HG03571 (cell line): ENCODE measurements at regions not wholly inside any gene's neighbourhood (a gene's known extent, or its start where the extent isn't known, plus 50 kb on each side); places are given as distances from the start of the nearest gene placed in this dataset.
"Not testable (repeated sequence)": the region's sequence is repeated elsewhere in the genome, so short reads cannot be mapped to it uniquely, and the experiment has no call there.

Experiments used
- ATAC-seq: cut with Tn5 transposase; IDR thresholded peaks from one replicate; pipeline ENCODE4 v1.9.1; 2021; ENCODE audit not compliant: unreplicated experiment

DNA sequence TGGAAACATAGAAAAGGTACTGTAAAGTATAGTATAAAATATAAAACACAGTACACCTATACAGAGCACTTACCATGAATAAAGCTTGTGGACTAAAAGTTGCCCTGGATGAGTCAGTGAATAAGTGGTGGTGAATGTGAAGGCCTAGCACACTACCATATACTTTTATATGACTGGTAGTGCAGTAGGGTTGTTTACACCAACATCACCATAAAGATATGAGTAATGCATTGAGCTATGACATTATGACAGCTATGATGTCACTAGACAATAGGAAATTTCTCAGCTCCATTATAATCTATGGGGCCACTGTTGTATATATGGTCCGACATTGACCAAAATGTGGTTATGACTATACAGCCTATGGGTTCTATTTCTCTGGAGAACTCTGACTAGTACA, 291.8 kb upstream of the ACTBL2 start:
- no peak for ATAC-seq

DNA sequence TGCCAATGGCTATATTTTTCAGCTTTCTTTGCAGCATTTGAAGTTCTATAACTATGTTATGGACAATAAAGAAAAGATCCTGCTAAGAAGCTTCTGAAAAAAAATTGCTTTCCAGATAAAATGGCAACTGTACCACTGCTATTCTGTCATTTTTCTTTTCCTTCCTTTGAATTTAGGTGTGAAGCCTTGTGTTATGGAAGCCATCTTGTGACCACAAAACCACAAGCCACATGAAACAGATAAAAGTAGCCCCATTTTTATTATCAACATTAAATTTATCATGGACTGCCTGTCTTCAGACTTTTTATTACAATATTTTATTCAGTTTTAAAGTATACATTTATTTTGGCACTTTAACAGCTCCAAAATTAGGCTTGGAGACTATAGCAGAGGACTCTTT, 289.9 kb upstream of the ACTBL2 start:
- ATAC-seq = no peak

DNA sequence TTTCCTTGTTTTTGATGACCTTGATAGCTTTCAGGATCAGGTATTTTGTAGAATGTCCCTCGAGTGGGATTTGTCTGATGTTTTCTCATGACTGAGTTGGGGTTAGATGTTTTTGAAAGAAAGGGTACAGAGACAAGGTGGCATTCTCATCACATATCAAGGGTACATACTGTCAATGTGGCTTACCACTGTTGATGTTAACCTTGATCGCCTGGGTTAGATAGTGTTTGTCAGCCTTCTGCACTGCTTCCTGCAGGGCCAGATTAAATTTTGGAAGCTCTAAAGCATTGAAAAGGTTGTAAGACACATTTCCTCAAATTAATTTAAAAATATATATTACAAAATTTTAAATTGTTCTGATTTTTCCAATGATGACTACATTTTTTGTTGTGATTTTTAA, 287.4 kb upstream of the ACTBL2 start:
- no peak for ATAC-seq

DNA sequence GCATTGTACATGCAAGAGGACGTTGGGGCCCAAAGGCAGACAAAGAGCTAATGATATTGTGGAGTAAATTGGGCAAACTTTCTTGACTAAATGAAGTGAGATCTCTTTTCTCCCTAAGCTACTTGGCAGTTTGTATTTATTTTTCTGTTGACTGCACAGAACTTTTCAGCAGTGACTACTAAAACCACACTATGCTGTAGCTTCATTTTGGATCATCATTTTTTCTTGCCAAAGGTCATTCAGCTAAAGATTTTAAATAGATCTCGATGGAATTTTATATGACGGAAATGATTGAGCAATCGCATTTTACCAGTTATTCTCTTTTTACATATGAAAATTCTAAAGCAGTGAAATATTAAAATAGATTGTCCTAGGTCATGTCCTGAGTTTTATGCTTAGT, 286.1 kb upstream of the ACTBL2 start:
- ATAC-seq = no peak

DNA sequence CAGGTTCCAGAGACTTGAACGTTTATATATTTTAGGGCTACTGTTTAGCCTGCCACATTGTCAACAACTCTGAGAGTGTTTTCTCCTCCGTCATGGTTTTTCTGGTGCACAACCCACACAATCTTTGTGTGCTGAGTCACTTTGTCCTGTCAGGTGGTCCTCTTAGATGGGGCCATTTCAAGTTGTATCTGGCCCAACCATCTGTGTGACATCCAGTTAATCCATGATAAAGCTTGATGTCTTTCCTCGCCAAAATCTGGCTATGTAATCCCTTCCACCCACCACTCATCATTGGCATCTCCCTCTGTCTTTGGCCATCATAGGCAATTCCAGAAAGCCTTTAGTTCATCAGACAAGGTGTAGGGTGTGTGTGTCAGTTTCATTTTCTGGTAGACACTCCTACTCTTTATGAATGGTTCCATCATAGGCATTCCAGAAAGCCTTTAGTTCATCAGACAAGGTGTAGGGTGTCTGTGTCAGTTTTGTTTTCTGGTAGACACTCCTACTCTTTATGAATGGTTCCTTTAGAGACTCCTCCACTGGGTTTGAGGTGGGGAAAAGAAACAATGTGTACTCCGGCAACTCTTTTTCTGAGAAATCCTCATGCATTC, 282.0 kb upstream of the ACTBL2 start:
- ATAC-seq = no peak

DNA sequence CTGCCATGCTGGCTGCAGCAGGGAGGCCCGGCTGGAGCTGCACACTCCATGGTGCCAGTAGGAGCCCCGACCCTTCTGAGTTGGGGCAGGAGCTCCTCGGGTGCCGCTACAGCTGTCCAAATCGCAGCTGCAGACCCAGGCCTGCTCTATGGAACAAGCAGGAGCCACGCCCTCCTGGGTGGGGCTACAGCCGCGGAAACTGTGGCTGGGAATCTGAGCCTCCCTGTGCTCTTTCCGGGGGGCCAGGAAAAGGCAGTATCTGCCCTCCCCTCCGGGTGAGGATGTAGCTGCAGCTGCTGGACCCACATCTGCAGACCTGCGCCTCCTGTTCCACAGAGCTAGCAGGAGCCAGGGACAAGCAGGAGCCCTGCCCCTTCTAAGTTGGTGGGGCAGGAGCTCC, 278.9 kb upstream of the ACTBL2 start:
- ATAC-seq = no peak

DNA sequence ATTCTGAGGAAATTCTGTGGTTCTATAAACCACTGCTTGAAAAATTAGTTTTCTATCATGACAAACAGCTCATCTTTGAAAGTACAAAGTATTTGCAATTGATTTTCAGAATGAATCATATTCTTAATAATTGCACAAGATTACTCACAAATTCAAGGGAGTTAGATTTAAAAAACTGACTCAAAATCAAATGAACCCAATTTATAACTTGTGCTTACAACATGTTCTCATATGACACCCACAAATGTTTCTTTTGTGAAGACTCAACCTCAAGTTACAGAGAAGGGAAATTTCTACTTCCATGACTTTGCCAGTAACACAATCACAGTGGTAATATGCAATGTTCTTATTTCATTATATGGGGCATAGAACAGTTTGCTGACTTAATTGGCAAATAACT, 272.0 kb upstream of the ACTBL2 start:
- ATAC-seq = no peak

DNA sequence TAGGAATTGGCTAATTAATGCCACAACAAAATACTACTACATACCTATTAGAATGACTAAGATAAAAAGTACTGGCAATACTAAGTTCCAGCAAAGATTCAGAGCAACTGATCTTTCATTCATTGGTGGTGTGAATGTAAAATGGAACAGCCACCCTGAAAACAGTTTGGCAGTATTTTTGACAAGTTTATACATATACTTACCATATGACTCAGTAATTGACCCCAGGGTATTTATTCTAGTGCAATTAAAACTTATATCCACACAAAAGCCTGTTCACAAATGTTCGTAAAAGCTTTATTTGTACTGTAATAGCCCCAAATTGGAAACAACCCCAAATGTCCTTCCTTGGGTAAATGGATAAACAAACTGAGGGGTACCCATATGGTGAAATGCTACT, 270.8 kb upstream of the ACTBL2 start:
- no peak for ATAC-seq

GRCh38 chr5:57751710-57752109, 269.1 kb upstream of the ACTBL2 start:
- ATAC-seq = no peak

- no peak for ATAC-seq
These were observed 268.3 kb upstream of the ACTBL2 start for GRCh38 chr5:57750891-57751290.

- ATAC-seq = no peak
These were observed 267.7 kb upstream of the ACTBL2 start for GRCh38 chr5:57750282-57750681.

GRCh38 chr5:57749396-57749795, 266.8 kb upstream of the ACTBL2 start:
- no peak for ATAC-seq

- no peak for ATAC-seq
These were observed 263.4 kb upstream of the ACTBL2 start for GRCh38 chr5:57745700-57746651.

DNA sequence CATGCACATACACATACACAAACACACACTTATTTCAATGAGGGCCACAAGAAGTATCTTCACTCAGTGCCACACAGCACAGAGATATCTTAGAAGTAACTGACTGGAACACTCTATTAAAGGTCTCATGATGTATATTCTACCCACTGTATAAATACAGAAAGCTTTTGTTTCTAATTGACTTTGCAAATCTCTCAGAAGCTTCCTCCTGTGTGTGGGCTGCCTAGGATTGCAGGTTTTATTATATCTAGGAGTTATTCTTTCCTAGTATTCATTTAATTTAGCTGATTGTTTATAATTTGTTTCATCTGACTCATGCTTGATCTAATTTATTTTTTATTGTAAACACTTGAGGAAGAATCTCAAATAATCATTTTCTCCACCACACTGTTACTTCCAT, 262.4 kb upstream of the ACTBL2 start:
- ATAC-seq = no peak

- no peak for ATAC-seq
These were observed 258.7 kb upstream of the ACTBL2 start for GRCh38 chr5:57741336-57741735.

DNA sequence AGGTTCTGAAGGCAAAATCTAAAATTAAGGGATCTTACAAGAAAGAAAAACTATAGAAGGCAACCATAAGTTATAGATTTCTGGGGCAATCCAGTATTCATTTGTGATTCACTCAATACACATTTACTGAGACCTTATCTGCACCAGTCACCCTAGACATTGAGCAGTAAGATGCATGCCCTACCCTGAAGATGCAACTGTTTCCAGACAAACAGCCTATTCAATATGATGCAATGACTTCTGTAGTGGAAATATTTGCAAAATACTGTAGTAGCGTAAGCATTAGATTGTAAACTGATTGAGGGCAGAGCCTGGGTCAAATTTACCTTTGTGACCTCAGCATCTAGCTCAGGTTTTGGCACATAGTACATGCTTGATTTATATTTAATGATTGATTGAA, 256.2 kb upstream of the ACTBL2 start:
- no peak for ATAC-seq

- no peak for ATAC-seq
These were observed 255.7 kb upstream of the ACTBL2 start for GRCh38 chr5:57738301-57738700.

DNA sequence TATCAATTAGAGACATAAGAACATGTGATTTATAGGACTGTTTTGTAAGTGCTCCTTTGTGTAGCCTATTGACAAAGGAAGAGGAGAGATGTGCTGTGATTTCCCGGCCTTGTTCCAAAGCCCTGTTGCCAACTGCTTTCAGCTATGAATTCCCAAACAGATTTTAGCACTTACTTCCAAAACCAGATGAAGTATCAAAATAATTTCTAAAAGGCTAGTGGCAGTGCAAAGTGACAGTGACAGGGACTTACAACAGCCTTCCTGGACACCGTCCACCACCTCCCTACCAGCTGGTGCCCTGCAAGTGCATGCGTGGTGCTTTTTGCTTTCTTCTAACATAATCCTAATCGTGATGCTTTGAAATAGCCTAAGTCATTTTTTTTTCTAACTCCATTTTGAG, 254.1 kb upstream of the ACTBL2 start:
- ATAC-seq = no peak

- not testable (repeated sequence) for ATAC-seq
These were observed 252.9 kb upstream of the ACTBL2 start for GRCh38 chr5:57735279-57736153.

- ATAC-seq = no peak
These were observed 251.7 kb upstream of the ACTBL2 start for GRCh38 chr5:57734296-57734695.

- ATAC-seq = no peak
These were observed 245.0 kb upstream of the ACTBL2 start for GRCh38 chr5:57727591-57727990.
